GM18526 (cell line): ENCODE measurements at regions not wholly inside any gene's neighbourhood (a gene's known extent, or its start where the extent isn't known, plus 50 kb on each side); places are given as distances from the start of the nearest gene placed in this dataset.

ENCODE experiments used
- POLR2A ChIP-seq: IDR thresholded peaks from 3 replicates; pipeline ENCODE4 v1.6.1; 2011; ENCODE audit not compliant: insufficient read length; ENCODE audit errors: extremely low read depth

DNA sequence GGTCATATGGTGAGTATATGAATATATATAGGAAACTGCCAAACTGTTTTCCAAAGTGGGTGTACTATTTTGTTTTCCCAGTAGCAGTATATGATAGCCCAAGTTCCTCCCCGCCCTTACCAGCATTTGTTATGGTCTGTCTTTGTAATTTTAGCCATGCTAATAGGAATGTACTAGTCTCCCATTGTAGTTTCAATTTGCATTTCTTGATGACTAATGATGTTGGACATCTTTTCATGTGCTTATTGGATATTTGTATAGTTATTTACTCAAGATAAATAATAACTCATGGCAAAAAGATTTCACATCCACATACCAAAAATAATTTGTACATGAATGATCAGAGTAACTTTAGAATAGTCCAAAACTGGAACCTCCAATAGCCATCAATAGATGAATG lies 75.3 kb upstream of the SERP2 start:
- no peak for TF ChIP-seq POLR2A

DNA sequence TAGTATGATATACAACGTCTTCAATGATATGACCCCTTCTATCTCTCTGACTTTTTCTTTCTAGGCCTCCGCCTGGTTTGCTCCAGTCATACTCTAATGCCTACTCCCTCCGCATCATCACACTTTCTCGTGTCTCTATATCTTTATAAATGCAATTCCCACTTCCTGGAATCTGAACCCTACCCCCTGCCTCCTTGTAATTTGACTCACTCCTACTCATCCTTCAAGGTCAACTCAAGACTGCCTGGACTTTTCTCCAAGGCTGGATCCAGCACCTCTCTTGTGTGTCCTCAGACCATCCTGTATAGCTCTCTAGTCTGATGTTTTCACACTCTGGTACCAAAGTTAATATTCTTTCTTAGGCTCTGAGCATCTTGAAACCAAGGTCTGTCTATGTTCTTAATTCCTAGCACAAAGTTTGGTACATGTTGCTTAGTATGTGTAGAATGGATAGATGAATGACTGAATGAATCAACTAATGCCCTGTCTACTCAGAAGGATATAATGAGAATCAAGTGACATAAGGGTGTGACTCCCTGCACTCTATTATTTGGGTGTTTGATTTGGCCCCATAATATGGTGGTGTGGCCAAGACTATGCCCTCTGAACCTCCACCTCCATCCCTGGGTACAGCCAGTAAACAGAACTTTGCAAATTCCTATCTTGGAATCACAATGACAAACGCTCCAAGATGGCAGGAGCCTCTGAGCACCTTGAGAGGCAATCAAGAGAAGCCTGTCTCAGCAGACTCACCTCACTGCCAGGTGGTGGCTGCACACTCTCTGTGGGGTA lies 74.3 kb upstream of the SERP2 start:
- no peak for TF ChIP-seq POLR2A

- no peak for TF ChIP-seq POLR2A
Observed at GRCh38 chr13:44300895-44301638, 72.6 kb upstream of the SERP2 start.

- TF ChIP-seq POLR2A, result no peak
Observed at GRCh38 chr13:44301639-44302015, 72.0 kb upstream of the SERP2 start.

DNA sequence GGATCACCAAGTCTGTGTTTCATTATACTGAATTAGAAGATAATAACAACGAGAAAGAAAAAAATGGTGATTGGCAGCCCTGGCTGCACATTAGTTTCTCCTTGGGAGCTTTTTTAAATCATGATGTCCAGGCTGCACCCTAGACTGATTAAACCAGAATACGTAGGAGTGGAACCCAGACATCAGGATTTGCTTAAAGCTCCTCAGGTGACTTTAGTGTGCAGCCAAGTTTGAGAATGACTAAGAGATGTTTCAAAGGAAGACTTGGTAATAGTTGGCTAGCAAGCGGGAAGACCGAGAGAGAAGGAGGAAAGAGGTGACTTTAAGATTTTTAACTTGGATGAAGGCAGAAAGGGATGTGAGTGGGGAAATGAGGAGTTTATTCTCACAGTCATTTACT lies 71.4 kb upstream of the SERP2 start:
- TF ChIP-seq POLR2A, result no peak

- TF ChIP-seq POLR2A, result no peak
Observed at GRCh38 chr13:44302940-44303575, 70.6 kb upstream of the SERP2 start.

GRCh38 chr13:44303681-44304432 lies 69.8 kb upstream of the SERP2 start:
- no peak for TF ChIP-seq POLR2A

- TF ChIP-seq POLR2A, result no peak
Observed at GRCh38 chr13:44304433-44304725, 69.2 kb upstream of the SERP2 start.

GRCh38 chr13:44305286-44305685 lies 68.3 kb upstream of the SERP2 start:
- no peak for TF ChIP-seq POLR2A

DNA sequence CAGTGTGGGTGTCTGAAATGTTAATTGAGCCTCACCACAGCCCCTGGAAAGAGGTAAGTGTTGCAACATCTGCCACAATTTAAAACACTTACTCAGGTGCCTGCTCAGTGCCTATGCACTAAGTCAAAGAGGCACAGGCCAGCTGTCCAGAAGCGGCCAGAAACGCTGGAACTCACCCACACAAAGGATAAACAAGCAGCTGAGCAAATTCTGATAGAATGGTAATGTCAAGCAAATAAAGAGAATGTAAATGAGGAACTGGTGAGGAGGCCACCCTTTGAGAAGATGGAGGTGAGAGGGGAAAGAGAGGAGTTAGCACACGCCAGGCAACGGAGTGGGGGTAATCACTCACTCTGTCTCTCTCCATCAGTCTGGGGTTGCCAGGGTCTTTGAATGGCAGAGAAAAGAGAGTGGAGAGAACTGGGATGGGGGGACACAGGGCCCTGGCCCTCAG lies 67.7 kb upstream of the SERP2 start:
- no peak for TF ChIP-seq POLR2A

DNA sequence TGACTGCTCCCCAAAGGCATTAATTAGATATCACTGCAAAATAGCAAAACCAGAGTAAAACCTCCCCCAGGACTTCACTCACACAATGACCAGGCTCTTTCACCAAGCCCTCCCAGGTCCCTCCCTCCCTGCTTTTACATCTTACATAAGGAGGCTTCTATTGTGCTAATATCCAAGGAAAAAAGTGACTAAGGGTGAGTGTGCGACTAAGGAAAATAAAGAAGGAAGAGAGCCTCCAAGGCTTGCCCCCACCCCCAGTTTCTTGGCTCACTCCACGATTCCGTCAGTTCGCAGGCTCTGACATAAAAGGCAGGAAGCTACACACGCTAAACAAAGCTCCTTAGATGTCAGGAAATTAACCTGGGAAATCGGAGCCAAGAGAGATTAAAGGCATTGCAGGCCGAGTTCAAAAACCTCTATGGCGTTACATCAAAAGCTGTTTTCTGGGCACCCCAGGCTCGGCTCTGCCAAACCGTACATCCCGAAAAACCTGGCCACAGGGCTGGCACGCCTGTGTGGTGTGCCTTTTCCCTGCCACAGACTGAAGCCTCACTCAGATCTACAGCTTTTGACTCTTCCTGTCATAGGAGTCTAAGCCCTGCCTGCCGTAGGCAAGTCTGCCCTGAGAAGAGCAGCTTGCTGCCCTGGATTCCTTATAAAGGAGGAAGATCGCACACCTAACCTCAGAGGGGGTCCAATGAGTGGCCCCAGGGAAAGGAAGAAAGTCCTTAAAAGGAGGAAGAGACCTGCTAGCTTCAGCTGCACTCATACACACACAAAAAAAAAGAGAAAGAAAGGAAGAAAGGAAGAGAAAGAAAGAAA lies 67.0 kb upstream of the SERP2 start:
- no peak for TF ChIP-seq POLR2A

GRCh38 chr13:44307255-44307654 lies 66.4 kb upstream of the SERP2 start:
- TF ChIP-seq POLR2A, result no peak

DNA sequence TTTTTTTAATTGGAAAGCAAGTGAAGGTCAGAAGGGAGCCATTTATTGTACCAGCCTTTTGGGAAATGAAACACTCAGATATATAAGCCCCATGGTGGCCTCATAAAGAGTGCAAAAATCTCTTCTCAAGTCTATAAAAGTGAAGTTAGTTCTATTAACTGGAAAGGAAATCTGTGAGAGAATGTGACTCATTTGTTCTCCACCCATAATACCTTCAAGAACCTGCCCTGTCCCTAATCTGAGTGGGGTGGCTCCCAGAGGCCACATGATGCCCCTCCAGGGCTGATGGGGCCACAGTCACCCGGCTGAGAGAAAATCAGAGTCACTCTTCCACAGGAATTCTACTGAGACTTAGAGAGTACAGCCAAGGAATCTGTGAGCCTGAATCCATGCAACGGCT lies 65.8 kb upstream of the SERP2 start:
- no peak for TF ChIP-seq POLR2A

DNA sequence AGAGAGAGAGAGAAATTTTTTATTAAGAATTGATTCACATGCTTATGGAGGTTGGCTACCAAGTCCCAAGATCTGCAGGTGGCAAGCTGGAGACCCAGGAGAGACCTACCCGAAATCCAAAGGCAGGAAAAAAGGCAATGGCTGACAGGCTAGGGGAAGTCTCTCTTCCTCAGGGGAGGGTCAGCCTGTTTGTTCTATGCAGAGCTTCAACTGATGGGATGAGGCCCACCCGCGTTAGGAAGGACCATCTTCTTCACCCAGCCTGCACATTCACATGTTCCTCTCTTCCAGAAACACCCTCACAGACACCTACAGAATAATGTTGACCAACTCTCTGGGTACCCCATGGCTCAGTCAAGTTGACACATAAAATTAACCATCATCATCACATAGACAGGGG lies 65.3 kb upstream of the SERP2 start:
- no peak for TF ChIP-seq POLR2A

GRCh38 chr13:44309794-44310757 lies 63.5 kb upstream of the SERP2 start:
- no peak for TF ChIP-seq POLR2A
